Esophagus squamous epithelium (tissue), 4 donors: ENCODE measurements at regions not wholly inside any gene's neighbourhood (a gene's known extent, or its start where the extent isn't known, plus 50 kb on each side); places are given as distances from the start of the nearest gene placed in this dataset.

Experiments used
- POLR2A ChIP-seq, 4 donors: fragments of 450-650 bp; IDR thresholded peaks; one replicate each; pipeline ENCODE4 v1.6.1; 2017; ENCODE audit warnings: antibody characterized with exemption in 4 of 4, mild to moderate bottlenecking in 4 of 4, moderate library complexity in 3 of 4
- TF ChIP-seq, protein P1 (sequence below), 6 experiments: fragments of 450-650 bp in 4 of 6; fragments of 200-600 bp in 2 of 6; sonication (generic) in 2 of 6; IDR thresholded peaks; one replicate each; pipeline ENCODE4 v1.5.1; 2016 to 2019; ENCODE audit warnings: antibody characterized with exemption in 6 of 6, mild to moderate bottlenecking in 4 of 6, moderate library complexity in 4 of 6

DNA sequence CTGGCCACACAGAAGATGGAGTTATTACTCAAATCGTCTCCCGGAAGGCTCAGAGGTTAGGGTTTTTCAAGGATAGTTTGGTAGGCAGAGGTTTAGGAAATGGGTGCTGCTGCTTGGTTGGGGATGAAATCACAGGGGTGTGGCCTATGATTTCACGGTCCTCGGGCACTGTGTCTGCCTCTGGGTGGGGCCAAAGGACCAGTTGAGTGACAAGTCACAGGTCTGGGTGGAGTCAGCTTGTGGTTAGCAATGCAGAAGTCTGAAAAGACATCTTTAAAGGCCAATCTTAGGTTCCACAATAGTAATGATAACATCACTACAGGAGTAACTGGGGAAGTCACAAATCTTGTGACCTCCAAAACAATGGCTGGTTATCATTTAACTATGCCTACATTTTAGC is 387.8 kb downstream of the ZNF521 start:
- TF ChIP-seq POLR2A (IDR thresholded peaks at IDR 0.05) = no peak
- TF ChIP-seq, protein P1, sequence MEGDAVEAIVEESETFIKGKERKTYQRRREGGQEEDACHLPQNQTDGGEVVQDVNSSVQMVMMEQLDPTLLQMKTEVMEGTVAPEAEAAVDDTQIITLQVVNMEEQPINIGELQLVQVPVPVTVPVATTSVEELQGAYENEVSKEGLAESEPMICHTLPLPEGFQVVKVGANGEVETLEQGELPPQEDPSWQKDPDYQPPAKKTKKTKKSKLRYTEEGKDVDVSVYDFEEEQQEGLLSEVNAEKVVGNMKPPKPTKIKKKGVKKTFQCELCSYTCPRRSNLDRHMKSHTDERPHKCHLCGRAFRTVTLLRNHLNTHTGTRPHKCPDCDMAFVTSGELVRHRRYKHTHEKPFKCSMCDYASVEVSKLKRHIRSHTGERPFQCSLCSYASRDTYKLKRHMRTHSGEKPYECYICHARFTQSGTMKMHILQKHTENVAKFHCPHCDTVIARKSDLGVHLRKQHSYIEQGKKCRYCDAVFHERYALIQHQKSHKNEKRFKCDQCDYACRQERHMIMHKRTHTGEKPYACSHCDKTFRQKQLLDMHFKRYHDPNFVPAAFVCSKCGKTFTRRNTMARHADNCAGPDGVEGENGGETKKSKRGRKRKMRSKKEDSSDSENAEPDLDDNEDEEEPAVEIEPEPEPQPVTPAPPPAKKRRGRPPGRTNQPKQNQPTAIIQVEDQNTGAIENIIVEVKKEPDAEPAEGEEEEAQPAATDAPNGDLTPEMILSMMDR (IDR thresholded peaks at IDR 0.05) = no peak
